ENCODE measurements at regions not wholly inside any gene's neighbourhood (a gene's known extent, or its start where the extent isn't known, plus 50 kb on each side); places are given as distances from the start of the nearest gene placed in this dataset.

DNA sequence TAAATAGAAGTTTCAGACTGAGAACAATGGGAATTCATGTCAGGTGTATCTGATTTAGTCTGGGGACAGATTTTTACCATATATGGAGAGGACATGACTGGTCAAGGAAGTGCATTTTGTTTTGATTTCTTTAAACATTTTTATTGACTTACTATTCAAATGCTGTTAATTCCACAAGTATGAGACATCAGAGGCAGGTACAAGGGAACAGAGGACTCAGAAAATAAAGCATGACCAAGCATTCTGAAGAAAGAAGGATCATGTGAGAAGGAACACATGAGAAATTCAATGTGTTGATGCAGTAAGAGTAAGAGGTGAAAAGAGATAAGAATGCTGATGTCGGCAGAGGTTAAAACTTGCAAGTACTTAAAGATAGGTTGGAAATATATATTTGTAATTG is 1452.6 kb downstream of the PCDH7 start:
- TF ChIP-seq POLR2A (IDR thresholded peaks at IDR 0.05; ENCODE audit: low read length): no peak
- TF ChIP-seq GATA1 (IDR thresholded peaks at IDR 0.05; ENCODE audit: low read depth, low read length): no peak
